ENCODE measurements at regions not wholly inside any gene's neighbourhood (a gene's known extent, or its start where the extent isn't known, plus 50 kb on each side); places are given as distances from the start of the nearest gene placed in this dataset.

DNA sequence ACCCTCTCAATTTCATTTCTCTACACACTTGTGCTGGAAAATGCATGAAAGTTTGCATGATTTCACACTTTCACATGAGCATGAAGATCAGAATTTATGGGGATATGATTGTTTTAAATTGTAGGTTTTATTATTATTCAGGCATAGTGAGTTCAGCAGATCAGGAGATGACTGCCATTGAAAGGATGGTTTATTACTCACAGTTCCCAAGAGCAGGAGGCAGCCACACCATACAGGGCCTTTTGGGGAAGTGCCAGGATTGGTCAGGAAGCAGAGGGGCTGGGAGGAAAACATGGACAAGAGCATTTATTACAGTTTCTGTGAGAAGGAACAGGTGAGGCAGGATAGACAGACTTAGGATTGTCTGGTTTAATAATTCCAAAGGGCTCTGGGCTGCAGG lies 114.6 kb upstream of the KCNJ15 start:
- Histone ChIP-seq H3K27ac (ENCODE audit: insufficient read depth, low read length, poor library complexity, severe bottlenecking) (no peak overlapping the region), H3K36me3 (ENCODE audit: control insufficient read depth, insufficient read depth, low read length) (no peaks in the 10 kb centered on the region), H3K4me3 (ENCODE audit: low read depth, low read length) (no peak overlapping the region), H3K9me3 (ENCODE audit: control insufficient read depth in 2 of 2, low read length in 2 of 2) (no peaks in the 10 kb centered on the region), H3K4me1 (ENCODE audit: control insufficient read depth, insufficient read depth, low read length, poor library complexity, severe bottlenecking) (no peaks in the 10 kb centered on the region), H3K27me3 (ENCODE audit: control insufficient read depth, insufficient read depth, low read length) (no peaks in the 10 kb centered on the region)
- no peaks in the 10 kb centered on the region for H3K27me3 Mint-ChIP-seq
- no peak for DNase-seq
- H3K36me3 Mint-ChIP-seq, result no peaks in the 10 kb centered on the region
- H3K4me3 Mint-ChIP-seq, result no peak overlapping the region
- H3K4me1 Mint-ChIP-seq, result no peaks in the 10 kb centered on the region
- no peak overlapping the region for H3K27ac Mint-ChIP-seq
- no peak for ATAC-seq (ENCODE audit: low read depth in 2 of 2)
- H3K9me3 Mint-ChIP-seq, result peaks cover 1 to 17% (median 4%) of the 10 kb centered on the region in 7 donors

DNA sequence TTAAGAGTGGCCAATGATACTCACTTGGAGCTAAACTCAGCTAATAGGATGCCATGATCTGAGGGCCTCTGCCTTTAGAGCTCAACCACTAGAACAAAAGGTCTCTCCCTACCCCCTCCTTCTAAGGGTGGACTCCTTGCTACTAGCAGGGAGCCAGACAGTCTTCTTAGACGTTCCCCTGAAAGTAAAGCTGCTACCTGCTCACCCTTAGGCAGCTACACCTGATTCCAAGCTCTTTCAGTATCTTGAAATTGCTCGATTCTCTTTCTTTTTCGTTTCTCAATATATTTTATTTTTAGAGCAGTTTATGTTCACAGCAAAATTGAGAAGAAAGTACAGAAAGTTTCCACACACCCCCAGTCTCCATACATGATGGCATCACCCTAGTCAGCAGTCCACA lies 112.6 kb upstream of the KCNJ15 start:
- Mint-ChIP-seq H3K4me1 (no peaks in the 10 kb centered on the region), H3K27ac (no peak overlapping the region), H3K36me3 (no peaks in the 10 kb centered on the region), H3K4me3 (no peak overlapping the region), H3K27me3 (no peaks in the 10 kb centered on the region), H3K9me3 (peaks cover 1 to 17% (median 4%) of the 10 kb centered on the region in 7 donors)
- no peaks in the 10 kb centered on the region for H3K36me3 ChIP-seq (ENCODE audit: control insufficient read depth, insufficient read depth, low read length)
- H3K4me3 ChIP-seq (ENCODE audit: low read depth, low read length), result no peak overlapping the region
- ATAC-seq (ENCODE audit: low read depth in 2 of 2) (no peak), DNase-seq (no peak)
- H3K27me3 ChIP-seq (ENCODE audit: control insufficient read depth, insufficient read depth, low read length), result no peaks in the 10 kb centered on the region
- no peak overlapping the region for H3K27ac ChIP-seq (ENCODE audit: insufficient read depth, low read length, poor library complexity, severe bottlenecking)
- no peaks in the 10 kb centered on the region for H3K9me3 ChIP-seq (ENCODE audit: control insufficient read depth in 2 of 2, low read length in 2 of 2)
- H3K4me1 ChIP-seq (ENCODE audit: control insufficient read depth, insufficient read depth, low read length, poor library complexity, severe bottlenecking), result no peaks in the 10 kb centered on the region

DNA sequence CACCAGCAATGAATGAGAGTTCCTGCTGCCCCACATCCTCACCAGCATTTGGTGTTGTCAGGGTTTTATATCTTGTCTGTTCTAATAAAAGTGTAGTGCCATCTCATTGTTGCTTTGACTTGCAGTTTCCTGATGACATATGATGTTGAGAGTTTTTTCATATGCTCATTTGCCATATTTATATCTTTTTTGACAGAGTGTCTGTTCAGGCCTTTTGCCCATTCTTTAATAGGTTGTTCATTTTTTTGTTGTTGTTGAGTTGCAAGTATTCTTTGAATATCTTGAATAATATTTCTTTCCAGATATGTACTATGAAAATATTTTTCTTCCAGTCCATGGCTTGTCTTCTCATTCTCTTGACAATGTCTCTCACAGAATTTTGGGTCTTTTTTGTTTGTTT lies 111.7 kb upstream of the KCNJ15 start:
- H3K27me3 Mint-ChIP-seq, result no peaks in the 10 kb centered on the region
- peaks cover 1 to 17% (median 4%) of the 10 kb centered on the region in 7 donors for H3K9me3 Mint-ChIP-seq
- no peaks in the 10 kb centered on the region for H3K36me3 Mint-ChIP-seq

DNA sequence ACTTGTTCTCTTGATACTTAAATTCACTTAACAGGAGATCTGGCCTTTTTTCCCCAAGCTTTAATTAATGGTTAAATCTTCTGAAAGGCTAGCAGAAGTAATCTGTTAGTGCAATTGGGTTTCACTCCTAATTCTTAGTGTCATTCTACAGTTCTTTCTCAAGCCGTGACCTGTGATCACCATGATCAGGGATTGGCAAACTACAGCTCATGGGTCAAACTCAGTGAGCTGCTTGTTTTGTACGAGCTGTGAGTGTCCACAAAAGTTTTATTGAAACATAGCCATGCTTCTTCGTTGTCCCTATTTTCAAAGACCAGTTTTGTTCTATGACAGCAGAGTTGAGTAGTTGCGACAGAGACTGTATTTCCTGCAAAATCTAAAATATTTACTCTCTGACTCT lies 109.4 kb upstream of the KCNJ15 start:
- Histone ChIP-seq H3K27ac (ENCODE audit: insufficient read depth, low read length, poor library complexity, severe bottlenecking) (no peak overlapping the region), H3K4me3 (ENCODE audit: low read depth, low read length) (no peak overlapping the region), H3K9me3 (ENCODE audit: control insufficient read depth in 2 of 2, low read length in 2 of 2) (no peaks in the 10 kb centered on the region), H3K4me1 (ENCODE audit: control insufficient read depth, insufficient read depth, low read length, poor library complexity, severe bottlenecking) (no peaks in the 10 kb centered on the region), H3K36me3 (ENCODE audit: control insufficient read depth, insufficient read depth, low read length) (no peaks in the 10 kb centered on the region), H3K27me3 (ENCODE audit: control insufficient read depth, insufficient read depth, low read length) (no peaks in the 10 kb centered on the region)
- Mint-ChIP-seq H3K9me3 (peaks cover 0 to 17% (median 4%) of the 10 kb centered on the region in 7 donors), H3K4me1 (no peaks in the 10 kb centered on the region), H3K4me3 (peak overlapping the region in 1 of 4 donors; percentile 5), H3K27ac (no peak overlapping the region), H3K36me3 (no peaks in the 10 kb centered on the region), H3K27me3 (peaks cover 4% of the 10 kb centered on the region)
- ATAC-seq (ENCODE audit: low read depth in 2 of 2) (no peak), DNase-seq (no peak)

More for the DNA sequence above, 111.7 kb upstream of the KCNJ15 start:
- Histone ChIP-seq H3K4me3 (ENCODE audit: low read depth, low read length) (no peak overlapping the region), H3K4me1 (ENCODE audit: control insufficient read depth, insufficient read depth, low read length, poor library complexity, severe bottlenecking) (no peaks in the 10 kb centered on the region), H3K36me3 (ENCODE audit: control insufficient read depth, insufficient read depth, low read length) (no peaks in the 10 kb centered on the region), H3K9me3 (ENCODE audit: control insufficient read depth in 2 of 2, low read length in 2 of 2) (no peaks in the 10 kb centered on the region), H3K27me3 (ENCODE audit: control insufficient read depth, insufficient read depth, low read length) (no peaks in the 10 kb centered on the region), H3K27ac (ENCODE audit: insufficient read depth, low read length, poor library complexity, severe bottlenecking) (no peak overlapping the region)
- Mint-ChIP-seq H3K27ac (no peak overlapping the region), H3K4me1 (no peaks in the 10 kb centered on the region), H3K4me3 (no peak overlapping the region)
- ATAC-seq (ENCODE audit: low read depth in 2 of 2), result no peak
- DNase-seq, result no peak

GRCh38 chr21:38148046-38148445 lies 108.7 kb upstream of the KCNJ15 start:
- DNase-seq, result no peak
- Histone ChIP-seq H3K4me1 (ENCODE audit: control insufficient read depth, insufficient read depth, low read length, poor library complexity, severe bottlenecking) (no peaks in the 10 kb centered on the region), H3K27me3 (ENCODE audit: control insufficient read depth, insufficient read depth, low read length) (no peaks in the 10 kb centered on the region), H3K36me3 (ENCODE audit: control insufficient read depth, insufficient read depth, low read length) (no peaks in the 10 kb centered on the region), H3K4me3 (ENCODE audit: low read depth, low read length) (no peak overlapping the region), H3K9me3 (ENCODE audit: control insufficient read depth in 2 of 2, low read length in 2 of 2) (no peaks in the 10 kb centered on the region), H3K27ac (ENCODE audit: insufficient read depth, low read length, poor library complexity, severe bottlenecking) (no peak overlapping the region)
- Mint-ChIP-seq H3K4me1 (no peaks in the 10 kb centered on the region), H3K9me3 (peaks cover 0 to 17% (median 4%) of the 10 kb centered on the region in 7 donors), H3K27ac (no peak overlapping the region), H3K27me3 (peaks cover 4% of the 10 kb centered on the region), H3K36me3 (no peaks in the 10 kb centered on the region), H3K4me3 (no peak overlapping the region)
- ATAC-seq (ENCODE audit: low read depth in 2 of 2), result no peak

- H3K4me1 ChIP-seq (ENCODE audit: control insufficient read depth, insufficient read depth, low read length, poor library complexity, severe bottlenecking), result no peaks in the 10 kb centered on the region
- Mint-ChIP-seq H3K36me3 (no peaks in the 10 kb centered on the region), H3K27me3 (peaks cover 12% of the 10 kb centered on the region), H3K4me3 (no peak overlapping the region), H3K27ac (no peak overlapping the region), H3K9me3 (peaks cover 0 to 4% (median 0%) of the 10 kb centered on the region in 7 donors), H3K4me1 (no peaks in the 10 kb centered on the region)
- no peaks in the 10 kb centered on the region for H3K36me3 ChIP-seq (ENCODE audit: control insufficient read depth, insufficient read depth, low read length)
- H3K9me3 ChIP-seq (ENCODE audit: control insufficient read depth in 2 of 2, low read length in 2 of 2), result no peaks in the 10 kb centered on the region
- H3K27me3 ChIP-seq (ENCODE audit: control insufficient read depth, insufficient read depth, low read length), result no peaks in the 10 kb centered on the region
- no peak for ATAC-seq (ENCODE audit: low read depth in 2 of 2)
- H3K4me3 ChIP-seq (ENCODE audit: low read depth, low read length), result no peak overlapping the region
- no peak overlapping the region for H3K27ac ChIP-seq (ENCODE audit: insufficient read depth, low read length, poor library complexity, severe bottlenecking)
- no peak for DNase-seq
These were observed 105.7 kb upstream of the KCNJ15 start for GRCh38 chr21:38151021-38151645.

- Histone ChIP-seq H3K9me3 (ENCODE audit: control insufficient read depth in 2 of 2, low read length in 2 of 2) (no peaks in the 10 kb centered on the region), H3K27me3 (ENCODE audit: control insufficient read depth, insufficient read depth, low read length) (no peaks in the 10 kb centered on the region), H3K36me3 (ENCODE audit: control insufficient read depth, insufficient read depth, low read length) (no peaks in the 10 kb centered on the region), H3K4me1 (ENCODE audit: control insufficient read depth, insufficient read depth, low read length, poor library complexity, severe bottlenecking) (no peaks in the 10 kb centered on the region), H3K27ac (ENCODE audit: insufficient read depth, low read length, poor library complexity, severe bottlenecking) (no peak overlapping the region), H3K4me3 (ENCODE audit: low read depth, low read length) (no peak overlapping the region)
- ATAC-seq (ENCODE audit: low read depth in 2 of 2), result no peak
- no peak overlapping the region for H3K4me3 Mint-ChIP-seq
- peaks cover 16% of the 10 kb centered on the region for H3K27me3 Mint-ChIP-seq
- no peak for DNase-seq
- no peaks in the 10 kb centered on the region for H3K36me3 Mint-ChIP-seq
- H3K9me3 Mint-ChIP-seq, result peaks cover 0 to 3% (median 0%) of the 10 kb centered on the region in 7 donors
- no peaks in the 10 kb centered on the region for H3K4me1 Mint-ChIP-seq
- H3K27ac Mint-ChIP-seq, result no peak overlapping the region
These were observed 100.6 kb upstream of the KCNJ15 start for GRCh38 chr21:38156200-38156599.

DNA sequence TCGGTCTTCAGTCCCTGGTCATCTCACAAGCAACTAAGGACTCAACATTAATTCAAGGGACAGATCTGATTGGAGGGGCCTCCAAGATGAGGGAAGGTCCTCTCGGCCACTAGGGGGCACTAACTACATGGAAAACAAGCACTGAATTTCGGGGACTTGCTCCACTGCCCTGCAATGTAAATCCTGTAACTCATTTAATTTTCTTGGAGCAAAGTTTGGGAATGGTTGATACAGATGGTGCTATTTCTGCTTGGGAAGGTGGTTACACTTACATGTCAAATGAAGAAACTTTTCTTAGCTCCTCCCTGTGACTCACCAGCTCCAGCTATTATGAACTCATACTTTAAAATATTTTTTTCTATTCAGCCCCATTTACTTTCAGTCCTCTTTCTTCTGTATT lies 97.4 kb upstream of the KCNJ15 start:
- Histone ChIP-seq H3K36me3 (ENCODE audit: control insufficient read depth, insufficient read depth, low read length) (no peaks in the 10 kb centered on the region), H3K27ac (ENCODE audit: insufficient read depth, low read length, poor library complexity, severe bottlenecking) (no peak overlapping the region), H3K9me3 (ENCODE audit: control insufficient read depth in 2 of 2, low read length in 2 of 2) (no peaks in the 10 kb centered on the region), H3K4me1 (ENCODE audit: control insufficient read depth, insufficient read depth, low read length, poor library complexity, severe bottlenecking) (no peaks in the 10 kb centered on the region), H3K4me3 (ENCODE audit: low read depth, low read length) (no peak overlapping the region), H3K27me3 (ENCODE audit: control insufficient read depth, insufficient read depth, low read length) (no peaks in the 10 kb centered on the region)
- Mint-ChIP-seq H3K27me3 (peaks cover 14% of the 10 kb centered on the region), H3K27ac (no peak overlapping the region), H3K9me3 (peaks cover 0 to 4% (median 0%) of the 10 kb centered on the region in 7 donors), H3K4me3 (no peak overlapping the region), H3K4me1 (no peaks in the 10 kb centered on the region), H3K36me3 (no peaks in the 10 kb centered on the region)
- ATAC-seq (ENCODE audit: low read depth in 2 of 2) (no peak), DNase-seq (peak in 2 of 3 donors; percentile 6 to 67)

Measured in CD4-positive, CD25-positive, alpha-beta regulatory T cell (primary cell).